ENCODE measurements at regions not wholly inside any gene's neighbourhood (a gene's known extent, or its start where the extent isn't known, plus 50 kb on each side); places are given as distances from the start of the nearest gene placed in this dataset.

- H3K9ac ChIP-seq, result no peak overlapping the region
- H3K27me3 ChIP-seq (replicated peaks; ENCODE audit: insufficient read depth), result no peaks in the 10 kb centered on the region
- H3K4me3 ChIP-seq, result no peak overlapping the region
- no peaks in the 10 kb centered on the region for H3K79me2 ChIP-seq (ENCODE audit: insufficient read depth)
- no peak overlapping the region for H3K4me2 ChIP-seq (ENCODE audit: unreplicated experiment)
- in situ Hi-C loops (cut with MboI), result no loop called here
- TF ChIP-seq EZH2phosphoT487 (IDR thresholded peaks at IDR 0.05; ENCODE audit: insufficient read depth, low read depth) (no peak), EZH2 (IDR thresholded peaks at IDR 0.05; ENCODE audit: insufficient read depth, poor library complexity, severe bottlenecking) (no peak)
- H3F3A ChIP-seq (ENCODE audit: insufficient read depth), result no peaks in the 10 kb centered on the region
- H3K9me3 ChIP-seq (ENCODE audit: low read depth), result no peaks in the 10 kb centered on the region
- no peak overlapping the region for H3K27ac ChIP-seq
- no peaks in the 10 kb centered on the region for H3K9me2 ChIP-seq (ENCODE audit: insufficient read depth)
- no peaks in the 10 kb centered on the region for H3K36me3 ChIP-seq (ENCODE audit: low read depth)
- no peak for DNase-seq
- H3K4me1 ChIP-seq (ENCODE audit: insufficient read depth), result no peaks in the 10 kb centered on the region
- H2AFZ ChIP-seq, result no peak overlapping the region
- no peaks in the 10 kb centered on the region for H4K20me1 ChIP-seq (ENCODE audit: insufficient read depth)
Measured at GRCh38 chr4:29948858-29949257, 771.3 kb upstream of the PCDH7 start.

GRCh38 chr4:29966386-29966785, 753.8 kb upstream of the PCDH7 start:
- H3K79me2 ChIP-seq (ENCODE audit: insufficient read depth), result no peaks in the 10 kb centered on the region
- H2AFZ ChIP-seq, result no peak overlapping the region
- WGBS, 2 experiments (ENCODE audit: low coverage in 1 of 2, low lambda C conversion rate in 2 of 2, missing lambda C conversion rate in 2 of 2), result 12 to 18% methylated on average over 2 of the region's 2 CpGs
- DNase-seq, result no peak
- no peaks in the 10 kb centered on the region for H3K9me2 ChIP-seq (ENCODE audit: insufficient read depth)
- in situ Hi-C loops (cut with MboI), result no loop called here
- no peaks in the 10 kb centered on the region for H4K20me1 ChIP-seq (ENCODE audit: insufficient read depth)
- H3K9me3 ChIP-seq (ENCODE audit: low read depth), result no peaks in the 10 kb centered on the region
- no peaks in the 10 kb centered on the region for H3K27me3 ChIP-seq (replicated peaks; ENCODE audit: insufficient read depth)
- no peak overlapping the region for H3K27ac ChIP-seq
- H3K4me3 ChIP-seq, result no peak overlapping the region
- H3K36me3 ChIP-seq (ENCODE audit: low read depth), result no peaks in the 10 kb centered on the region
- TF ChIP-seq EZH2phosphoT487 (IDR thresholded peaks at IDR 0.05; ENCODE audit: insufficient read depth, low read depth) (no peak), EZH2 (IDR thresholded peaks at IDR 0.05; ENCODE audit: insufficient read depth, poor library complexity, severe bottlenecking) (no peak)
- H3K4me2 ChIP-seq (ENCODE audit: unreplicated experiment), result no peak overlapping the region
- H3F3A ChIP-seq (ENCODE audit: insufficient read depth), result no peaks in the 10 kb centered on the region
- no peaks in the 10 kb centered on the region for H3K4me1 ChIP-seq (ENCODE audit: insufficient read depth)
- H3K9ac ChIP-seq, result no peak overlapping the region

GRCh38 chr4:29970626-29971025, 749.5 kb upstream of the PCDH7 start:
- Histone ChIP-seq H3K27ac (no peak overlapping the region), H3K4me2 (ENCODE audit: unreplicated experiment) (no peak overlapping the region), H4K20me1 (ENCODE audit: insufficient read depth) (no peaks in the 10 kb centered on the region), H3K4me1 (ENCODE audit: insufficient read depth) (no peaks in the 10 kb centered on the region), H3K36me3 (ENCODE audit: low read depth) (no peaks in the 10 kb centered on the region), H3K9ac (no peak overlapping the region), H3K79me2 (ENCODE audit: insufficient read depth) (no peaks in the 10 kb centered on the region), H3K4me3 (no peak overlapping the region), H3K9me2 (ENCODE audit: insufficient read depth) (no peaks in the 10 kb centered on the region), H3K9me3 (ENCODE audit: low read depth) (no peaks in the 10 kb centered on the region), H3F3A (ENCODE audit: insufficient read depth) (no peaks in the 10 kb centered on the region), H3K27me3 (replicated peaks; ENCODE audit: insufficient read depth) (no peaks in the 10 kb centered on the region), H2AFZ (no peak overlapping the region)
- in situ Hi-C loops (cut with MboI), result no loop called here
- 12 to 18% methylated on average over 2 of the region's 2 CpGs for WGBS, 2 experiments (ENCODE audit: low coverage in 1 of 2, low lambda C conversion rate in 2 of 2, missing lambda C conversion rate in 2 of 2)
- DNase-seq, result no peak
- TF ChIP-seq EZH2phosphoT487 (IDR thresholded peaks at IDR 0.05; ENCODE audit: insufficient read depth, low read depth) (no peak), EZH2 (IDR thresholded peaks at IDR 0.05; ENCODE audit: insufficient read depth, poor library complexity, severe bottlenecking) (no peak)

- no peaks in the 10 kb centered on the region for H3K27me3 ChIP-seq (replicated peaks; ENCODE audit: insufficient read depth)
- DNase-seq, result no peak
- H3K4me1 ChIP-seq (ENCODE audit: insufficient read depth), result no peaks in the 10 kb centered on the region
- no peaks in the 10 kb centered on the region for H3K9me3 ChIP-seq (ENCODE audit: low read depth)
- no peaks in the 10 kb centered on the region for H4K20me1 ChIP-seq (ENCODE audit: insufficient read depth)
- no peak overlapping the region for H3K9ac ChIP-seq
- H3K4me2 ChIP-seq (ENCODE audit: unreplicated experiment), result no peak overlapping the region
- 22 to 32% methylated on average over 3 of the region's 3 CpGs for WGBS, 2 experiments (ENCODE audit: low coverage in 1 of 2, low lambda C conversion rate in 2 of 2, missing lambda C conversion rate in 2 of 2)
- no peak overlapping the region for H3K4me3 ChIP-seq
- no peaks in the 10 kb centered on the region for H3K36me3 ChIP-seq (ENCODE audit: low read depth)
- H3K79me2 ChIP-seq (ENCODE audit: insufficient read depth), result no peaks in the 10 kb centered on the region
- TF ChIP-seq EZH2phosphoT487 (IDR thresholded peaks at IDR 0.05; ENCODE audit: insufficient read depth, low read depth), result no peak
- no peak for TF ChIP-seq EZH2 (IDR thresholded peaks at IDR 0.05; ENCODE audit: insufficient read depth, poor library complexity, severe bottlenecking)
- H2AFZ ChIP-seq, result no peak overlapping the region
- no peaks in the 10 kb centered on the region for H3F3A ChIP-seq (ENCODE audit: insufficient read depth)
- H3K27ac ChIP-seq, result no peak overlapping the region
- in situ Hi-C loops (cut with MboI), result no loop called here
- no peaks in the 10 kb centered on the region for H3K9me2 ChIP-seq (ENCODE audit: insufficient read depth)
Measured at GRCh38 chr4:29972121-29972520, 748.0 kb upstream of the PCDH7 start.

GRCh38 chr4:29983890-29984289, 736.3 kb upstream of the PCDH7 start:
- no peak for TF ChIP-seq EZH2 (IDR thresholded peaks at IDR 0.05; ENCODE audit: insufficient read depth, poor library complexity, severe bottlenecking)
- TF ChIP-seq EZH2phosphoT487 (IDR thresholded peaks at IDR 0.05; ENCODE audit: insufficient read depth, low read depth), result no peak

More at GRCh38 chr4:29983890-29984289, 736.3 kb upstream of the PCDH7 start:
- H3K27me3 ChIP-seq (replicated peaks; ENCODE audit: insufficient read depth), result no peaks in the 10 kb centered on the region
- H3K4me1 ChIP-seq (ENCODE audit: insufficient read depth), result no peaks in the 10 kb centered on the region
- no peak overlapping the region for H3K4me2 ChIP-seq (ENCODE audit: unreplicated experiment)
- no peak overlapping the region for H3K4me3 ChIP-seq
- H3K9me2 ChIP-seq (ENCODE audit: insufficient read depth), result no peaks in the 10 kb centered on the region
- no peak overlapping the region for H3K9ac ChIP-seq
- no peaks in the 10 kb centered on the region for H4K20me1 ChIP-seq (ENCODE audit: insufficient read depth)
- no peaks in the 10 kb centered on the region for H3K36me3 ChIP-seq (ENCODE audit: low read depth)
- 30 to 34% methylated on average over 3 of the region's 3 CpGs for WGBS, 2 experiments (ENCODE audit: low coverage in 1 of 2, low lambda C conversion rate in 2 of 2, missing lambda C conversion rate in 2 of 2)
- no peaks in the 10 kb centered on the region for H3F3A ChIP-seq (ENCODE audit: insufficient read depth)
- DNase-seq, result no peak
- no peak overlapping the region for H2AFZ ChIP-seq
- no peaks in the 10 kb centered on the region for H3K79me2 ChIP-seq (ENCODE audit: insufficient read depth)
- H3K27ac ChIP-seq, result no peak overlapping the region
- in situ Hi-C loops (cut with MboI), result no loop called here
- no peaks in the 10 kb centered on the region for H3K9me3 ChIP-seq (ENCODE audit: low read depth)
